NT2/D1 (cell line): ENCODE measurements at regions not wholly inside any gene's neighbourhood (a gene's known extent, or its start where the extent isn't known, plus 50 kb on each side); places are given as distances from the start of the nearest gene placed in this dataset.

Experiments
- YY1 ChIP-seq: IDR thresholded peaks from 2 replicates; pipeline ENCODE4 v1.6.1; 2011; ENCODE audit not compliant: insufficient read length, insufficient read depth
- ZNF274 ChIP-seq: IDR thresholded peaks from 2 replicates; pipeline ENCODE4 v1.6.1; 2011; ENCODE audit warnings: mild to moderate bottlenecking, low read depth, low read length

GRCh38 chr11:24078018-24078417, 418.8 kb upstream of the LUZP2 start:
- TF ChIP-seq YY1 (no peak), ZNF274 (no peak)
